PC-3 (cell line): ENCODE measurements at regions not wholly inside any gene's neighbourhood (a gene's known extent, or its start where the extent isn't known, plus 50 kb on each side); places are given as distances from the start of the nearest gene placed in this dataset.

ENCODE experiments used
- ATAC-seq: fragments of 200-7000 bp; cut with Tn5 transposase; 2 replicates; pipeline ENCODE4 v1.9.1; 2020; ENCODE audit warnings: mild to moderate bottlenecking, moderate library complexity
- BruUV-seq: library from RNA; stranded (reverse); fragments of 400-500 nt; replicated peaks from 2 replicates; lab custom pipeline; 2021; lab: Mats Ljungman, UMichigan
- CTCF ChIA-PET: fragments of 300-600 bp; sonication (Branson Sonifier 250); formaldehyde crosslinking; loops from one replicate; lab custom pipeline; 2022; ENCODE audit warnings: antibody characterized with exemption; lab: Charles Lee
- POLR2A ChIA-PET: fragments of 300-600 bp; sonication (Branson Sonifier 250); formaldehyde crosslinking; loops from one replicate; lab custom pipeline; 2022; ENCODE audit warnings: antibody characterized with exemption; ENCODE audit not compliant: unreplicated experiment; lab: Charles Lee
- DNase-seq: peaks from one replicate; pipeline ENCODE4 v3.0.0-alpha.2; 2015
- H2AFZ ChIP-seq: fragments of 300-600 bp; sonication (generic); 2 replicates; pipeline ENCODE4 v1.6.0; 2016; ENCODE audit warnings: antibody characterized with exemption, low read length
- H3F3A ChIP-seq: fragments of 300-600 bp; sonication (generic); one replicate; pipeline ENCODE4 v1.6.0; 2017; ENCODE audit warnings: antibody characterized with exemption, low read length, control low read depth, mild to moderate bottlenecking; ENCODE audit not compliant: unreplicated experiment
- H3K27ac ChIP-seq: fragments of 300-600 bp; sonication (generic); 2 replicates; pipeline ENCODE4 v1.5.1; 2016; ENCODE audit warnings: mild to moderate bottlenecking, low read length
- H3K27me3 ChIP-seq: fragments of 300-600 bp; sonication (generic); 2 replicates; pipeline ENCODE4 v1.6.1; 2016; ENCODE audit warnings: low read length, mixed read lengths
- H3K36me3 ChIP-seq: fragments of 300-600 bp; sonication (generic); 2 replicates; pipeline ENCODE4 v1.6.1; 2016; ENCODE audit warnings: low read depth, mixed run types, low read length, mixed read lengths
- H3K4me1 ChIP-seq: fragments of 300-600 bp; sonication (generic); 2 replicates; pipeline ENCODE4 v1.5.1; 2016; ENCODE audit warnings: low read length; ENCODE audit not compliant: insufficient read depth
- H3K4me2 ChIP-seq: fragments of 300-600 bp; sonication (generic); 2 replicates; pipeline ENCODE4 v1.6.0; 2016; ENCODE audit warnings: low read length
- H3K4me3 ChIP-seq: fragments of 300-600 bp; sonication (generic); 2 replicates; pipeline ENCODE4 v1.5.1; 2016; ENCODE audit warnings: mild to moderate bottlenecking, low read length, mixed read lengths
- H3K79me2 ChIP-seq: fragments of 300-600 bp; sonication (generic); 2 replicates; pipeline ENCODE4 v1.6.1; 2017; ENCODE audit warnings: low read length, mixed read lengths
- H3K9ac ChIP-seq: fragments of 300-600 bp; sonication (generic); 2 replicates; pipeline ENCODE4 v1.6.0; 2016; ENCODE audit warnings: mild to moderate bottlenecking, low read length
- H3K9me2 ChIP-seq: fragments of 300-600 bp; sonication (generic); replicated peaks from 2 replicates; pipeline ENCODE4 v1.6.1; 2016; ENCODE audit warnings: mixed run types, low read length, mixed read lengths
- H3K9me3 ChIP-seq: fragments of 300-600 bp; sonication (generic); 2 replicates; pipeline ENCODE4 v1.6.1; 2016; ENCODE audit warnings: low read length, mixed read lengths
- H4K20me1 ChIP-seq: fragments of 300-600 bp; sonication (generic); 2 replicates; pipeline ENCODE4 v1.6.1; 2016; ENCODE audit warnings: low read length, mixed read lengths
- CTCF ChIP-seq: fragments of 300-600 bp; sonication (generic); conservative IDR thresholded peaks from 2 replicates; pipeline ENCODE4 v1.5.1; 2017; ENCODE audit warnings: antibody characterized with exemption, low read depth, mild to moderate bottlenecking, low read length
- EZH2 ChIP-seq: fragments of 300-600 bp; sonication (generic); IDR thresholded peaks from one replicate; pipeline ENCODE4 v1.6.1; 2017; ENCODE audit warnings: antibody characterized with exemption, mild to moderate bottlenecking, low read length; ENCODE audit not compliant: unreplicated experiment
- EZH2phosphoT487 ChIP-seq: fragments of 300-600 bp; sonication (generic); IDR thresholded peaks from 2 replicates; pipeline ENCODE4 v1.6.1; 2018; ENCODE audit warnings: mild to moderate bottlenecking, antibody characterized with exemption, low read length, borderline replicate concordance
- intact Hi-C: fragments of 100-400 bp; cut with micrococcal nuclease; formaldehyde crosslinking; loops from 2 replicates; pipeline ENCODE4 v1.9.0; 2023

GRCh38 chr4:128727658-128728057, 81.8 kb upstream of the JADE1 start:
- no peak for ATAC-seq
- Histone ChIP-seq H2AFZ (no peak overlapping the region), H3K4me2 (no peak overlapping the region), H3K27ac (no peak overlapping the region), H4K20me1 (no peaks in the 10 kb centered on the region), H3F3A (no peaks in the 10 kb centered on the region), H3K9ac (no peak overlapping the region), H3K27me3 (no peaks in the 10 kb centered on the region), H3K4me3 (no peak overlapping the region), H3K9me3 (no peaks in the 10 kb centered on the region), H3K36me3 (no peaks in the 10 kb centered on the region), H3K4me1 (no peaks in the 10 kb centered on the region), H3K9me2 (no peaks in the 10 kb centered on the region), H3K79me2 (no peaks in the 10 kb centered on the region)
- BruUV-seq = no TSS peak
- intact Hi-C loops = no loop called here
- TF ChIP-seq EZH2phosphoT487 = no peak
- no peak for TF ChIP-seq EZH2
- TF ChIP-seq CTCF = no peak
- no peak for DNase-seq
- POLR2A ChIA-PET = no interaction called here
- CTCF ChIA-PET = no interaction called here

GRCh38 chr4:128725405-128726055, 84.0 kb upstream of the JADE1 start:
- no peak for TF ChIP-seq CTCF
- TF ChIP-seq EZH2 = no peak
- no peak for TF ChIP-seq EZH2phosphoT487
- POLR2A ChIA-PET = no interaction called here
- peak; percentile 37 for DNase-seq
- H3K4me1 ChIP-seq = no peaks in the 10 kb centered on the region
- no peak overlapping the region for H3K4me2 ChIP-seq
- no peaks in the 10 kb centered on the region for H3K9me2 ChIP-seq
- H2AFZ ChIP-seq = 0 out of 2 replicates have a peak overlapping the region, but pooled peaks have one; percentile 34
- H3F3A ChIP-seq = no peaks in the 10 kb centered on the region
- BruUV-seq = no TSS peak
- no peaks in the 10 kb centered on the region for H3K9me3 ChIP-seq
- H4K20me1 ChIP-seq = no peaks in the 10 kb centered on the region
- no peak overlapping the region for H3K4me3 ChIP-seq
- no peaks in the 10 kb centered on the region for H3K79me2 ChIP-seq
- no peak overlapping the region for H3K9ac ChIP-seq
- H3K36me3 ChIP-seq = no peaks in the 10 kb centered on the region
- CTCF ChIA-PET = no interaction called here
- H3K27ac ChIP-seq = no peak overlapping the region
- intact Hi-C loops = no loop called here
- peak; percentile 33; the same call in 1 of the 2 replicates for ATAC-seq
- H3K27me3 ChIP-seq = no peaks in the 10 kb centered on the region

- no peaks in the 10 kb centered on the region for H4K20me1 ChIP-seq
- no peaks in the 10 kb centered on the region for H3K79me2 ChIP-seq
- H2AFZ ChIP-seq = no peak overlapping the region
- TF ChIP-seq CTCF = no peak
- no peak for TF ChIP-seq EZH2phosphoT487
- no peak for TF ChIP-seq EZH2
- no peaks in the 10 kb centered on the region for H3K27me3 ChIP-seq
- intact Hi-C loops = no loop called here
- ChIA-PET POLR2A (no interaction called here), CTCF (no interaction called here)
- H3K9me2 ChIP-seq = no peaks in the 10 kb centered on the region
- no peak overlapping the region for H3K4me2 ChIP-seq
- no peaks in the 10 kb centered on the region for H3F3A ChIP-seq
- no peak overlapping the region for H3K27ac ChIP-seq
- no peaks in the 10 kb centered on the region for H3K36me3 ChIP-seq
- no peak overlapping the region for H3K9ac ChIP-seq
- no peaks in the 10 kb centered on the region for H3K4me1 ChIP-seq
- BruUV-seq = no TSS peak
- H3K9me3 ChIP-seq = no peaks in the 10 kb centered on the region
- no peak overlapping the region for H3K4me3 ChIP-seq
- no peak for DNase-seq
- ATAC-seq = no peak
Observed at GRCh38 chr4:128722911-128723310, 86.6 kb upstream of the JADE1 start.
